Activated B cell treated with CpG ODN at 0.5 μM for 24 hours (primary cell): ENCODE measurements at regions not wholly inside any gene's neighbourhood (a gene's known extent, or its start where the extent isn't known, plus 50 kb on each side); places are given as distances from the start of the nearest gene placed in this dataset.

Experiments
- ATAC-seq: fragments of 200-7000 bp; cut with Tn5 transposase; one replicate; pipeline ENCODE4 v1.10.0; 2021; ENCODE audit warnings: low read depth, mild to moderate bottlenecking, moderate library complexity
- CTCF ChIA-PET: fragments of 350-600 bp; sonication (Branson Sonifier 250); formaldehyde crosslinking; loops from one replicate; lab custom pipeline; 2021; ENCODE audit warnings: antibody characterized with exemption; lab: Charles Lee
- POLR2A ChIA-PET: fragments of 350-600 bp; sonication (Branson Sonifier 250); formaldehyde crosslinking; loops from one replicate; lab custom pipeline; 2021; ENCODE audit warnings: antibody characterized with exemption; lab: Charles Lee
- DNase-seq: peaks from one replicate; pipeline ENCODE4 v3.0.0; 2022
- H3K27ac Mint-ChIP-seq: one replicate; pipeline ENCODE4 v1.8.0; 2020; ENCODE audit warnings: mixed read lengths
- H3K27me3 Mint-ChIP-seq: one replicate; pipeline ENCODE4 v1.8.0; 2021; ENCODE audit warnings: mixed read lengths
- H3K36me3 Mint-ChIP-seq: one replicate; pipeline ENCODE4 v1.8.0; 2021; ENCODE audit warnings: low read depth, mixed read lengths
- H3K4me1 Mint-ChIP-seq: one replicate; pipeline ENCODE4 v1.8.0; 2021; ENCODE audit warnings: mixed read lengths
- H3K4me3 Mint-ChIP-seq: one replicate; pipeline ENCODE4 v1.8.0; 2020; ENCODE audit warnings: mild to moderate bottlenecking, mixed read lengths
- H3K9me3 Mint-ChIP-seq: one replicate; pipeline ENCODE4 v1.8.0; 2020; ENCODE audit warnings: mixed read lengths
- intact Hi-C: fragments of 100-400 bp; cut with micrococcal nuclease; formaldehyde crosslinking; loops from one replicate; pipeline ENCODE4 v1.15.1; 2024
- TF ChIP-seq, protein P1 (sequence below): fragments of 200-600 bp; IDR thresholded peaks from one replicate; pipeline ENCODE4 v1.8.0; 2022; ENCODE audit warnings: antibody characterized with exemption, mild to moderate bottlenecking

DNA sequence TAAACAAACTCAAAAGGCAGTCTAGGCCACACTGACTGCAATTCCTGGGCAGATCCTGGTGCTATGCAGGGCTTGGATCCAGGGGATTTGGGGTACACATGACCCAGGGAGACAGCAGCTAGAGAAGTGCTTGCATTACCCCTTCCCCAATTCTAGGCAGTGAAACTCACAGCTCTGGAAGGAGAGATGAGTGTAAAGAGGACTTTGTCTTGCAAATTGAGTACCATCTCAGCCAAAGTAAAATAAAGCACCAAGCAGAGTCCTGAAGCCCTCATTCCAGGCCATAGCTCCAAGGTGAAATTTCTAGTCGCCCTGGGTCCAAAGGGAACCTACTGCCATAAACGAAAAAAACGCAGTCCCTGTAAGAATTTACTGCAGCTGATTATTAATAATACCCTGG is 644.9 kb upstream of the FLRT2 start:
- Mint-ChIP-seq H3K36me3 (no peaks in the 10 kb centered on the region), H3K27ac (no peak overlapping the region), H3K4me1 (no peaks in the 10 kb centered on the region), H3K27me3 (no peaks in the 10 kb centered on the region), H3K4me3 (no peak overlapping the region), H3K9me3 (peaks cover 10% of the 10 kb centered on the region)
- POLR2A ChIA-PET, result no interaction called here
- TF ChIP-seq, protein P1, sequence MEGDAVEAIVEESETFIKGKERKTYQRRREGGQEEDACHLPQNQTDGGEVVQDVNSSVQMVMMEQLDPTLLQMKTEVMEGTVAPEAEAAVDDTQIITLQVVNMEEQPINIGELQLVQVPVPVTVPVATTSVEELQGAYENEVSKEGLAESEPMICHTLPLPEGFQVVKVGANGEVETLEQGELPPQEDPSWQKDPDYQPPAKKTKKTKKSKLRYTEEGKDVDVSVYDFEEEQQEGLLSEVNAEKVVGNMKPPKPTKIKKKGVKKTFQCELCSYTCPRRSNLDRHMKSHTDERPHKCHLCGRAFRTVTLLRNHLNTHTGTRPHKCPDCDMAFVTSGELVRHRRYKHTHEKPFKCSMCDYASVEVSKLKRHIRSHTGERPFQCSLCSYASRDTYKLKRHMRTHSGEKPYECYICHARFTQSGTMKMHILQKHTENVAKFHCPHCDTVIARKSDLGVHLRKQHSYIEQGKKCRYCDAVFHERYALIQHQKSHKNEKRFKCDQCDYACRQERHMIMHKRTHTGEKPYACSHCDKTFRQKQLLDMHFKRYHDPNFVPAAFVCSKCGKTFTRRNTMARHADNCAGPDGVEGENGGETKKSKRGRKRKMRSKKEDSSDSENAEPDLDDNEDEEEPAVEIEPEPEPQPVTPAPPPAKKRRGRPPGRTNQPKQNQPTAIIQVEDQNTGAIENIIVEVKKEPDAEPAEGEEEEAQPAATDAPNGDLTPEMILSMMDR, result no peak
- intact Hi-C loops, result no loop called here
- no peak for ATAC-seq
- CTCF ChIA-PET, result no interaction called here
- DNase-seq, result no peak

DNA sequence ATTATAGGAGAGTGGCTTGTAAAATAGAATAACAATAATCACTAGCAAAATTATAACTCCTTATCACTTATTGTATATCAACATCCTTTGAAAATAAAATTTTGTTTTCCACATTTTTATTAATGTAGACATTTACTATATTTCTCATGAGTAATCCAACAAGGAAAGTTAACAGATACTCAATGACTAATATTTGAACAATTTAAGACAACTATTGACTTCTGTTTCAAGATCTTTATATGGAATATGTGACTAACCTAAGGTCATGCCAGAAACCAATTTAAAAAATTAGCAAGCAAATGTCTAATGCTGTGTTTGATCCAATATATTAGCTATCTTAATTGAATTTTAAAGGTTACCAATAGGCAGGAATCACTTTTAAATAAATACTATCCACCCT is 638.5 kb upstream of the FLRT2 start:
- no peak overlapping the region for H3K4me3 Mint-ChIP-seq
- TF ChIP-seq, protein P1, result no peak
- CTCF ChIA-PET, result no interaction called here
- H3K27ac Mint-ChIP-seq, result no peak overlapping the region
- DNase-seq (no peak), ATAC-seq (no peak)
- H3K27me3 Mint-ChIP-seq, result no peaks in the 10 kb centered on the region
- H3K9me3 Mint-ChIP-seq, result peaks cover 10% of the 10 kb centered on the region
- no peaks in the 10 kb centered on the region for H3K4me1 Mint-ChIP-seq
- intact Hi-C loops, result no loop called here
- no peaks in the 10 kb centered on the region for H3K36me3 Mint-ChIP-seq
- POLR2A ChIA-PET, result no interaction called here

DNA sequence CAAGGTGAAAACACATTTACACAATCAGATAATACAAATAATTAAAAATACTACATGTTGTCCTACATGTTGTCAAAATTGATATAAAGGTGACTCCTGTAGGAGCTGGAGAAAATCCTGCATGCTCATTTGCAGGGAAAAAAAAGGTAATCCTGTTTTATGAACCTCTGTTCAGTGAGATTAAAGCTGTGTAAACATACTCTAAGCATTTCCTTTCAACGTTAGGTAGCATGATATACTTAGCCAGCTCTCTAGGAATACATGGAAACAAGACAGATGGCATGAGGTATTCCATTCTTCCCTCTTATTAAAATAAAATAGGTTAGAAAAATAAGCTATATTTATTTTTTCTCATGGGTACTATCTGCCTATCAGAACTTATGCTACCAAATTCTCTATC is 635.7 kb upstream of the FLRT2 start:
- H3K9me3 Mint-ChIP-seq, result peaks cover 7% of the 10 kb centered on the region
- intact Hi-C loops, result no loop called here
- no peak for ATAC-seq
- no peaks in the 10 kb centered on the region for H3K36me3 Mint-ChIP-seq
- no peak overlapping the region for H3K27ac Mint-ChIP-seq
- ChIA-PET POLR2A (no interaction called here), CTCF (no interaction called here)
- H3K27me3 Mint-ChIP-seq, result no peaks in the 10 kb centered on the region
- TF ChIP-seq, protein P1, result no peak
- no peak overlapping the region for H3K4me3 Mint-ChIP-seq
- H3K4me1 Mint-ChIP-seq, result no peaks in the 10 kb centered on the region
- no peak for DNase-seq

DNA sequence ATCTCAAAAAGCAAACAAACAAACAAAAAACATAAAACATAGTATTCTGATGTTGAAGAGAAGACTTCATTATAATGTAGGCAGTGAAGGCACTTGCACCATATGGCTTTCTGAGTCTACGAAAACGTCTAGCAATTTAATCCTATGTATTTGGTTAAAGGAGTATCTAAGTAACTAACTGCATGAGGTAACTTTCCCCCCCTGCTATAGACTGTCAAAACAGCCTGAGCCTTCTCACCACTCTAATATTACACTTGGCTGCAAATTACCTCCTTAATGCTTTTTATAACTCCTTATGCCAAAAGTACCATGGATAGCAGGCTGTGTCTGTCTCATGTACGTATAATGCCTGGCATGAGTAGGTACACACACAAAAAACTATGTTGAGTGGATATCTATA is 607.6 kb upstream of the FLRT2 start:
- DNase-seq, result no peak
- no peaks in the 10 kb centered on the region for H3K36me3 Mint-ChIP-seq
- ATAC-seq, result no peak
- peaks cover 14% of the 10 kb centered on the region for H3K9me3 Mint-ChIP-seq
- CTCF ChIA-PET, result no interaction called here
- no peak overlapping the region for H3K27ac Mint-ChIP-seq
- H3K4me1 Mint-ChIP-seq, result no peaks in the 10 kb centered on the region
- POLR2A ChIA-PET, result no interaction called here
- intact Hi-C loops, result no loop called here
- no peaks in the 10 kb centered on the region for H3K27me3 Mint-ChIP-seq
- TF ChIP-seq, protein P1, result no peak
- H3K4me3 Mint-ChIP-seq, result no peak overlapping the region

DNA sequence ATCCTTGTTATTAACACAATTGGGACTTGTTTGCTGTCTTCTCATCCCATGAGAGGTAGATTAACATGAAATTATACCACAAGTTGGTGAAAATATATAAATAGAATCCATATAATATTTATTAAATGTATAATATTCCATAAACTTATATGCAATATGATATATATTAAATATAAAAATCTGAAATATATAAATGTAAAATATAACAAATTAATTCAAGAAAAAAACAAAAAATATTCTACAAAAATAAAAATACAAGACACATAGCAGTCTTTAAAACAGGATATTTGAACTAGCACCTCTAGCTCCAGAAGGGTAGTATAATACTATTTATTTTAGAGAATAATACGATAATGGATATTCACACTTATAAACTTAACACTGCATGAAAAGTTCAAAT is 603.3 kb upstream of the FLRT2 start:
- CTCF ChIA-PET, result no interaction called here
- no peaks in the 10 kb centered on the region for H3K36me3 Mint-ChIP-seq
- no peak for ATAC-seq

More for the DNA sequence above, 603.3 kb upstream of the FLRT2 start:
- peaks cover 14% of the 10 kb centered on the region for H3K9me3 Mint-ChIP-seq
- no peaks in the 10 kb centered on the region for H3K4me1 Mint-ChIP-seq
- POLR2A ChIA-PET, result no interaction called here
- no peak overlapping the region for H3K27ac Mint-ChIP-seq
- intact Hi-C loops, result no loop called here
- no peak overlapping the region for H3K4me3 Mint-ChIP-seq
- TF ChIP-seq, protein P1, result no peak
- no peak for DNase-seq
- H3K27me3 Mint-ChIP-seq, result no peaks in the 10 kb centered on the region
